ENCODE measurements at regions not wholly inside any gene's neighbourhood (a gene's known extent, or its start where the extent isn't known, plus 50 kb on each side); places are given as distances from the start of the nearest gene placed in this dataset.
"Not testable (repeated sequence)": the region's sequence is repeated elsewhere in the genome, so short reads cannot be mapped to it uniquely, and the experiment has no call there.

DNA sequence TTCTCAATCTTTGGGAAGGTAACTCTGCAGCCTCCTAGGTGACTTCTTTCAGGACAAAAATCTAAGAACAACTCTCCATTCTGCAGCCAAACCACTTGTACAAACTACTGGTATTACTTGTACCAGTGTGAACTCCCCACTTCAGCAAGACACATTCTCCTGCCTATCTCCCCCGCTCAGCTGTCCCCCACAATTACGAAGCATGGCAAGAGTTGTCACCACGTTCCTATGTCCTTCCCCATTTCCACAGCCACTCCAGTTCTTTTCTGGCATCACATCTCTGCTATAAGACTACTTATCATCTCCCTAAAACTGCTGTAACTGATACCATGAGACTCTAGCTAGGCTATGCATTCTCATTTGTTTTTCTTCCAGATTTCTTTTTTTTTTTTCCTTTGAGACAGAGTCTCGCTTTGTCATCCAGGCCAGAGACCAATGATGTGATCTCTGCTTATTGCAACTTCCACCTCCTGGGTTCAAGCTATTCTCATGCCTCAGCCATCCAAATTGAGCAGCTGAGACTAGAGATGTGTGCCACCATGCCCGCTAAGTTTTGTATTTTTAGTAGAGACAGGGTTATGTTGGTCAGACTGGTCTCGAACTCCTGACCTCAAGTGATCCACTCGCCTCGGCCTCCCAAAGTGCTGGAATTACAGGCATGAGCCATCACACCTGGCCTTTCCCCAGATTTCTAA lies 71.9 kb upstream of the CDON start:
- Histone ChIP-seq H3K9ac (ENCODE audit: low read depth, low read length) (no peak overlapping the region), H3K4me2 (ENCODE audit: insufficient read depth, low read length) (no peak overlapping the region), H3K4me1 (ENCODE audit: insufficient read depth, low read length) (no peaks in the 10 kb centered on the region)

DNA sequence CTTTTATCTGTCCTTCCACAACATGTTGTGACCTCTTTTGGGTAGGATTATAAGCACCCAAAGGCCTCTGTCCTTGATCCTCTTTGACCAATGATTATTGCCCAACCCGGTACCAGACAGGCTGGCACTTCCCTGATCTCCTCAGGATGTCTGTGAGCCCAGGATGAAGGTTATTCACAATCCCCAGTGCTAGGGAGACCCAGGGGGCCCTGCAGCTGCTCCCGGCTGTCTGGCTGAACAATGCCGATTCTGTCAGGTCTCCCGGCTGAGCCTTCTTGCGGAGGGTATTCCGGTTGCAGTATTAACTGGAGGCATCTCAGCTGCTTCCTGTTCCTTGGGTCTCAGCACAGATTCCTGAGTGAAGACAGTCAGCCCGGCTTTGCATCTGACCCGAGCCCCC lies 71.2 kb upstream of the CDON start:
- H2AFZ ChIP-seq (ENCODE audit: low read depth, low read length): no peak overlapping the region
- H3K36me3 ChIP-seq (ENCODE audit: insufficient read depth, low read length): no peaks in the 10 kb centered on the region
- no peaks in the 10 kb centered on the region for H3K27me3 ChIP-seq (ENCODE audit: insufficient read depth, low read length, poor library complexity)
- no peak overlapping the region for H3K27ac ChIP-seq (ENCODE audit: low read length)
- no peak for TF ChIP-seq EZH2 (IDR thresholded peaks at IDR 0.05; ENCODE audit: borderline replicate concordance, low read depth, low read length, severe bottlenecking)
- TF ChIP-seq, protein P1, sequence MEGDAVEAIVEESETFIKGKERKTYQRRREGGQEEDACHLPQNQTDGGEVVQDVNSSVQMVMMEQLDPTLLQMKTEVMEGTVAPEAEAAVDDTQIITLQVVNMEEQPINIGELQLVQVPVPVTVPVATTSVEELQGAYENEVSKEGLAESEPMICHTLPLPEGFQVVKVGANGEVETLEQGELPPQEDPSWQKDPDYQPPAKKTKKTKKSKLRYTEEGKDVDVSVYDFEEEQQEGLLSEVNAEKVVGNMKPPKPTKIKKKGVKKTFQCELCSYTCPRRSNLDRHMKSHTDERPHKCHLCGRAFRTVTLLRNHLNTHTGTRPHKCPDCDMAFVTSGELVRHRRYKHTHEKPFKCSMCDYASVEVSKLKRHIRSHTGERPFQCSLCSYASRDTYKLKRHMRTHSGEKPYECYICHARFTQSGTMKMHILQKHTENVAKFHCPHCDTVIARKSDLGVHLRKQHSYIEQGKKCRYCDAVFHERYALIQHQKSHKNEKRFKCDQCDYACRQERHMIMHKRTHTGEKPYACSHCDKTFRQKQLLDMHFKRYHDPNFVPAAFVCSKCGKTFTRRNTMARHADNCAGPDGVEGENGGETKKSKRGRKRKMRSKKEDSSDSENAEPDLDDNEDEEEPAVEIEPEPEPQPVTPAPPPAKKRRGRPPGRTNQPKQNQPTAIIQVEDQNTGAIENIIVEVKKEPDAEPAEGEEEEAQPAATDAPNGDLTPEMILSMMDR (IDR thresholded peaks at IDR 0.05; ENCODE audit: borderline replicate concordance, extremely low read depth, low read length, poor library complexity, severe bottlenecking): no peak
- no peaks in the 10 kb centered on the region for H3K9me3 ChIP-seq (ENCODE audit: insufficient read depth, low read length, severe bottlenecking)
- H3K79me2 ChIP-seq (ENCODE audit: insufficient read depth, low read length): no peaks in the 10 kb centered on the region
- ATAC-seq (ENCODE audit: insufficient read depth, low read depth) (no peak), DNase-seq (no peak)
- H4K20me1 ChIP-seq (ENCODE audit: insufficient read depth, low read length): no peaks in the 10 kb centered on the region
- H3K4me2 ChIP-seq (ENCODE audit: insufficient read depth, low read length): no peak overlapping the region
- no peak overlapping the region for H3K9ac ChIP-seq (ENCODE audit: low read depth, low read length)
- H3K4me1 ChIP-seq (ENCODE audit: insufficient read depth, low read length): no peaks in the 10 kb centered on the region
- H3K4me3 ChIP-seq (ENCODE audit: low read depth in 1 of 2, low read length in 2 of 2): no peak overlapping the region

More for the DNA sequence above, 71.9 kb upstream of the CDON start:
- Histone ChIP-seq H3K79me2 (ENCODE audit: insufficient read depth, low read length) (no peaks in the 10 kb centered on the region), H3K27me3 (ENCODE audit: insufficient read depth, low read length, poor library complexity) (no peaks in the 10 kb centered on the region), H2AFZ (ENCODE audit: low read depth, low read length) (no peak overlapping the region), H3K36me3 (ENCODE audit: insufficient read depth, low read length) (no peaks in the 10 kb centered on the region), H3K27ac (ENCODE audit: low read length) (no peak overlapping the region), H3K9me3 (ENCODE audit: insufficient read depth, low read length, severe bottlenecking) (no peaks in the 10 kb centered on the region), H4K20me1 (ENCODE audit: insufficient read depth, low read length) (no peaks in the 10 kb centered on the region), H3K4me3 (ENCODE audit: low read depth in 1 of 2, low read length in 2 of 2) (no peak overlapping the region)
- ATAC-seq (ENCODE audit: insufficient read depth, low read depth) (no peak), DNase-seq (no peak)
- no peak for TF ChIP-seq EZH2 (IDR thresholded peaks at IDR 0.05; ENCODE audit: borderline replicate concordance, low read depth, low read length, severe bottlenecking)
- TF ChIP-seq, protein P1 (IDR thresholded peaks at IDR 0.05; ENCODE audit: borderline replicate concordance, extremely low read depth, low read length, poor library complexity, severe bottlenecking): no peak

DNA sequence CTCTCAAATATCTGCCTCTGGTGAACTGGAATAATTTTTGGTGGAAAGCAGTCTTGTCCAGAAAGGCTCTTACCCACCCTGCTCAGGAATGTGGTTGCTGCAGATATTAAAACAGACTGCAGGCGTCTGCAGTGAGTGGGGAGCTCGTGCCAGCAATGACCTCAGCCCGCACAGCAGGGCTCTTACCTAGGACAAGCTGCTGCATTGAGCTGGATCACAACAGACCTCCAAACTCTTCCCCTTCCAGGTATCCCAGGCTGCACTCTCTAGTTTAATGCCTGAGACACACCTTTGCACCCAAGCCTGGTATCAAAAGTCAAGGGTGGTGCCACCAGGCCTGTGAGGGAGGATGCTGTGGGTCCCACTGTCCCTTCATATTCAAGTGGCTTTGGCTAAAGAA lies 69.7 kb upstream of the CDON start:
- no peaks in the 10 kb centered on the region for H3K4me1 ChIP-seq (ENCODE audit: insufficient read depth, low read length)
- no peak overlapping the region for H2AFZ ChIP-seq (ENCODE audit: low read depth, low read length)
- no peaks in the 10 kb centered on the region for H4K20me1 ChIP-seq (ENCODE audit: insufficient read depth, low read length)
- no peaks in the 10 kb centered on the region for H3K36me3 ChIP-seq (ENCODE audit: insufficient read depth, low read length)
- no peaks in the 10 kb centered on the region for H3K9me3 ChIP-seq (ENCODE audit: insufficient read depth, low read length, severe bottlenecking)
- no peak overlapping the region for H3K27ac ChIP-seq (ENCODE audit: low read length)
- no peak for ATAC-seq (ENCODE audit: insufficient read depth, low read depth)
- no peak overlapping the region for H3K4me2 ChIP-seq (ENCODE audit: insufficient read depth, low read length)
- no peaks in the 10 kb centered on the region for H3K79me2 ChIP-seq (ENCODE audit: insufficient read depth, low read length)
- no peak overlapping the region for H3K4me3 ChIP-seq (ENCODE audit: low read depth in 1 of 2, low read length in 2 of 2)
- no peak for DNase-seq
- no peak overlapping the region for H3K9ac ChIP-seq (ENCODE audit: low read depth, low read length)
- H3K27me3 ChIP-seq (ENCODE audit: insufficient read depth, low read length, poor library complexity): no peaks in the 10 kb centered on the region
- TF ChIP-seq EZH2 (IDR thresholded peaks at IDR 0.05; ENCODE audit: borderline replicate concordance, low read depth, low read length, severe bottlenecking): no peak
- TF ChIP-seq, protein P1 (IDR thresholded peaks at IDR 0.05; ENCODE audit: borderline replicate concordance, extremely low read depth, low read length, poor library complexity, severe bottlenecking): no peak

DNA sequence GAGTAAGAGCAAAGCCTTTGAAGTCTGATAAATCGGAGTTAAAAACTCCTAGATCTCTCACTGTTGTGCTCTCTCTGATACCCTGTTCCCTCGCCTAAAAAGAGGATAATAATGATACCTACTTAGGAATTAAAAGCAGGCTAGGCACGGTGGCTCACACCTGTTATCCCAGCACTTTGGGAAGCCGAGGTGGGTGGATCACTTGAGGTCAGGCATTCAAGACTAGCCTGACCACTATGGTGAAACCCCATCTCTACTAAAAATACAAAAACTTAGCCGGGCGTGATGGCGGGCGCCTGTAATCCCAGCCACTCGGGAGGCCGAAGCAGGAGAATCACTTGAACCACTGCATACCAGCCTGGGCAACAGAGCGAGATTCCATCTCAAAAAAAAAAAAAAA lies 68.1 kb upstream of the CDON start:
- H3K27ac ChIP-seq (ENCODE audit: low read length); H3K9me3 ChIP-seq (ENCODE audit: insufficient read depth, low read length, severe bottlenecking); ATAC-seq (ENCODE audit: insufficient read depth, low read depth); H2AFZ ChIP-seq (ENCODE audit: low read depth, low read length); H3K4me1 ChIP-seq (ENCODE audit: insufficient read depth, low read length); H3K4me2 ChIP-seq (ENCODE audit: insufficient read depth, low read length); DNase-seq; H3K4me3 ChIP-seq (ENCODE audit: low read depth in 1 of 2, low read length in 2 of 2); H3K9ac ChIP-seq (ENCODE audit: low read depth, low read length); H3K27me3 ChIP-seq (ENCODE audit: insufficient read depth, low read length, poor library complexity); H3K36me3 ChIP-seq (ENCODE audit: insufficient read depth, low read length); H3K79me2 ChIP-seq (ENCODE audit: insufficient read depth, low read length); H4K20me1 ChIP-seq (ENCODE audit: insufficient read depth, low read length): not testable (repeated sequence)

Measured in DND-41 (cell line).